ENCODE measurements at regions not wholly inside any gene's neighbourhood (a gene's known extent, or its start where the extent isn't known, plus 50 kb on each side); places are given as distances from the start of the nearest gene placed in this dataset.

- DNase-seq (ENCODE audit: low read depth, low spot score) = no peak
- peak overlapping the region; percentile 79 for H3K27ac ChIP-seq
Observed at GRCh38 chr7:42858570-42858969, 53.3 kb downstream of the C7orf25 start.

DNA sequence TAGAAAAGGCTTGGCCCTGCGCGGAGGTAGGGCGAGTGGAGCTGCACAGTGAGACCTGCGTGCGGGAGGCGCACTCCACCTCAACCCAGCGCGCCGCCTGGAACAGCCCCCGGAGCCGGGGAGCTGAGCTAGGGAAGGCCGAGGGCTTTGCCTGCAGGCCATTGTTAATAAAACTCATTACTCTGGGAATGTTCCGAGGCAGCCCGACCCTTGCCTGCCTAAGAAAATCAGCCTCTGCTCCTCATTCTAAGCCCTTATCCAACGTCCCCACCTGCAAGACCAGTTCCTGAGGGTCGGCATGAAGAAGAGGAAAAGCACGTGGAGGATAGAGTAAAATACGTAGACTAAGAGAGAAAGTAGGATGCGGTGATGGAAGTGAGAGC is 55.3 kb downstream of the C7orf25 start:
- peak overlapping the region; percentile 79 for H3K27ac ChIP-seq
- no peak for DNase-seq (ENCODE audit: low read depth, low spot score)

DNA sequence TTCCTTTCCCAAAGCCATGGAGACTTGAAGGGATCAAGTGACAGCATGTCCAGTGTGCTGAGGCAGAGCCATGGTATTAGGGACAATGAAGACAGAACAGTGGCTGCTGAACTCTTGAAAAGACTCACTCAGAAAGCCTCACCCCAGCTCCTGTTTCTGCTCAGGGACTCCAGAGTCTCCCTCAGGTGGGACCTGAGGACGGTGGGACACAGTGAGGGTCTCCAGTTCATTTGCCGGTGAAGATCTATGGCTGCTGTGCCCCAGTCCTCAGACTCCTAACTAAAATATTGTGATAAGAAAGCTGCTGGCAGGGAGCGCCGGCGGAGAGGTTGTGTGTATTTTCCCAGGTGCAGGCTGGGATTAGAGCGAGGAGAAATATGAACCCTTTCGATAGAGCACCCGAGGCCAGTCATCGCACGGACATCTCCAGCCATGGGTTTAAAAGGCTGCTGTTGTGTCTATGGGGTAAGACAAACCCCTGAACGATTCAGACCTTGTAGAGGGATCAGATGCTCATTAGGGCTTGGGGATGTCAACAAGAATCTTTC is 57.2 kb downstream of the C7orf25 start:
- DNase-seq (ENCODE audit: low read depth, low spot score) = no peak
- H3K27ac ChIP-seq = no peak overlapping the region

DNA sequence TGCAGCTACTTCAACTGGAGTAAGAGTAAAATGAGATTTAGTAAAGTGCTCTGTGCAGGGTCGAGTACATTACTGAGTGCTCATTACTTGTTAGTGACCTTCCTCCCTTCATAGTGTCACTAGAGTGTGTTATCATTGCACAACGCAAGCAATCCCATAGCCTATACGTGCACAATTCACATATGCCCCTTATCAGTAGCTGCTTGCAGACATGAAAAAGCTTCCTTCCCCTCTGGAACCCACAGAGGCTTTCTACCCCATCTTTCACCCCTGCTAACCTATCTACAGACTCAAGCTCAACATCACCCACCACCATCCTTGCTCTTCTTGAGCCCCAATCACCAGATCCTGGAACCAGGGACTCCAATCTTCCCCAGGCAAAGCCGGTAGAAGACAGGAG is 59.3 kb downstream of the C7orf25 start:
- no peak for DNase-seq (ENCODE audit: low read depth, low spot score)
- H3K27ac ChIP-seq = no peak overlapping the region

- no peak overlapping the region for H3K27ac ChIP-seq
- no peak for DNase-seq (ENCODE audit: low read depth, low spot score)
Observed at GRCh38 chr7:42843205-42843800, 68.6 kb downstream of the C7orf25 start.

GRCh38 chr7:42834676-42835075 is 77.2 kb downstream of the C7orf25 start:
- no peak for DNase-seq (ENCODE audit: low read depth, low spot score)
- H3K27ac ChIP-seq = no peak overlapping the region

GRCh38 chr7:42833411-42833810 is 78.5 kb downstream of the C7orf25 start:
- DNase-seq (ENCODE audit: low read depth, low spot score) = no peak
- H3K27ac ChIP-seq = no peak overlapping the region

DNA sequence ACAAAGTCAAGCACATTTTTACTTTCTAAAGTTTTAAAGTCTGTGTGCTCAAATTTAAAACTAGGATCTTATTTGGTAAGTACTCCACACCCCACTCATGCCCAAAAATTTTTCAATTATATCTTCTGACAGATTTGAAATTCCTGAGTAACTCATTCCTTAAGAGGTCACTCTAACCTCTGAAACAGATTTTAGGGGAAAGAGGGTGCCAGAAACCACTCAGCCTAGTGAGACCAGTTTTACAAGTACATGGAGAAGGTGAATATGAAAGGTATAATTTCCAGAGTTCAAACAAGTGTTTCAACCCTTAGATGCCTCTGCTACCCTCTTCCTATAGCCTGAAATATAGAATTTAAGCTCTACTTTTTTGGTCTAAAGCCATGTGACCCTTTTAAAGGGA is 79.2 kb downstream of the C7orf25 start:
- no peak for DNase-seq (ENCODE audit: low read depth, low spot score)
- H3K27ac ChIP-seq = no peak overlapping the region

DNA sequence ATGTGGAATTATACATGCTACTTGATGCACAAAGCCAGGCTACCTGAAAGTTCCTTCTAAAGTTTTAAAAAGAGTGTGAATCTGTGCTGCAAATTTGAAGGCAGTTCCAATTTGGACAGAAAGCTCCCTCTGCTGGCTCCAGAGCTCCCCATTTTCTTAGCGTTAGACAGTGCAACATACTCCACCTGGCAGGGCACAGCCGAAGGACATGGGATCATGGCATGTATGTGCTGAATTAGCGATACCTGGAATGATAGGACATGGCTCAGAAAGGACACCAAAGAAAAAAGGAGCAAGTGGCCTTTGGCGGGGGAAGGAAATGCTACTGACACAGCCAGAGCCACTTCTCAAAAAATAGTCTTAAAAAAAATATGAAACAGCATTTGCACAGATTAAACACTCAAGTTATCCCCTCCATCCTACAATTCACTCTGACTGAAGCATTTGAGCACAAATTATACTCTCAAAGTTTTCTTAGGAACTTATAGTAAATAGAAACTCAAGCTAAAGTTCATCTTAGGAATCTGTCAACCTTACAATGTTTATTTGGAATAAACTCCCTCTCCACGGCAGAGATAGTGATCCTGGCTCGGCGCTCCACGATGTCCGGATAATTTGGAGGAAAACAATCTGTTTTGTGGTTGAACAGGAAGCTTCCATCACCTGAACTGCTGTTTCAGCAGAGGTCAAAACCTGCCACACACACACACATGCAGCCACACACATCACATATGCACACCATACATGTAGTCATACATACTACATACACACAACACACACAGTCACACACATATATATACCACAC is 80.0 kb downstream of the C7orf25 start:
- peak; percentile 1 for DNase-seq (ENCODE audit: low read depth, low spot score)
- H3K27ac ChIP-seq = no peak overlapping the region

GRCh38 chr7:42831006-42831717 is 80.7 kb downstream of the C7orf25 start:
- H3K27ac ChIP-seq = no peak overlapping the region
- no peak for DNase-seq (ENCODE audit: low read depth, low spot score)

- no peak overlapping the region for H3K27ac ChIP-seq
- DNase-seq (ENCODE audit: low read depth, low spot score) = no peak
Observed at GRCh38 chr7:42812779-42813178, 99.1 kb downstream of the C7orf25 start.

GRCh38 chr7:42805601-42806000 is 106.3 kb downstream of the C7orf25 start:
- no peak overlapping the region for H3K27ac ChIP-seq
- DNase-seq (ENCODE audit: low read depth, low spot score) = no peak

- H3K27ac ChIP-seq = no peak overlapping the region
- no peak for DNase-seq (ENCODE audit: low read depth, low spot score)
Observed at GRCh38 chr7:42794673-42795072, 117.2 kb downstream of the C7orf25 start.

DNA sequence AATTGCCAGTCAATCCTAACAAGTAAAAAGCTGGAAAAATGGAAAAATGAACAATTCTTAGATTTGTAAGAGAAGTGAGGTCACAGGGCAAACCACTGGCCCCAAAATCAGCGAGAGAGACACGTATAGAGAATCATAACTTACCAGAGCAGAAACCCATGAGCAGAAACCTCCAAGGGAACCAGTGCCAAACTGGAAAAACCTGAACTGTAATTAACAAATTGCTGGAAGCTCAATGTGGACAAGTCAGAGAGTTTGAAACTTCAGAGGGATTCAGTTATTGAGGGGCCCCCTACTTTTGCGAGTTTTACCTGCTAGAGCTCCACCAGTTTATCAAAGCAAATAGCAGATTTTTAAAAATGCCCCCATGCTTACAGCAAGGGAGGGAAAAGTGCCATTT is 119.0 kb downstream of the C7orf25 start:
- no peak overlapping the region for H3K27ac ChIP-seq
- DNase-seq (ENCODE audit: low read depth, low spot score) = no peak

DNA sequence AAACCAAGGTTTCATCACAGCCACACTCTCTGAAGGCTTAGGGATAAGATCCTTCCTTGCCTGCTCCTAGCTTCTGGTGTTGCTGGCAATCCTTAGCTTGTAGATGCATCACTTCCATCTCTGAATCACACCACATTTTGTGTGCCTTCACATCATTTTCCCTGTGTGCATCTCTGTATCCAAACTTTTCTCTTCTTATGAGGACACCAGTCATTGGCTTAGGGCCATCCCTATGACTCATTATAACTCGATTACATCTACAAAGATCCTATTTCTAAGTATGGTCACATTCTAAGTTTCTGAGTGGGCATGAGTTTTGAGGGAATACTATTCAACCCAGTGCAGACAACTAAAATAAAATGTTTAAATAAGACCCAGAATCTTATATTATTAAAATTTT is 121.7 kb downstream of the C7orf25 start:
- H3K27ac ChIP-seq = no peak overlapping the region
- no peak for DNase-seq (ENCODE audit: low read depth, low spot score)

- DNase-seq (ENCODE audit: low read depth, low spot score) = peak; percentile 79
- H3K27ac ChIP-seq = no peak overlapping the region
Observed at GRCh38 chr7:42774436-42774835, 137.4 kb downstream of the C7orf25 start.

DNA sequence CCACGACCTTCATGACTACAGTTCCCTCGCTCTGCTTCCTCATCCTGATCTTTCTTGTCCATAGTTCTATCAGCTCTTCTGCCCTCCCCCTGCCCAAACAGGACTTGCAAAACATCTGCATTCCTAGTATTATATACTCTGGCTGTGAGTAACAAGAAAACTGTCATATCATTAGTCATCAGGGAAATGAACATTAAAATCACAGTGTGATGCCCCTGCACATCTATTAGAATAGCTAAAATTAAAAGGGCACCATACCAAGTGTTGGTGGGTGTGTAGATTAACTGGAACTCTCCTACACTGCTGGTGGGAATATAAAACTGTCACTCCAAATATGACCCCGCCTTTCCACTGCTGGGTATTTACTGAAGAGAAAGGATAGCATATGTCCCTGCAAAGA is 141.8 kb downstream of the C7orf25 start:
- DNase-seq (ENCODE audit: low read depth, low spot score) = peak; percentile 33
- H3K27ac ChIP-seq = no peak overlapping the region

- no peak overlapping the region for H3K27ac ChIP-seq
- DNase-seq (ENCODE audit: low read depth, low spot score) = no peak
Observed at GRCh38 chr7:42768045-42768444, 143.8 kb downstream of the C7orf25 start.

DNA sequence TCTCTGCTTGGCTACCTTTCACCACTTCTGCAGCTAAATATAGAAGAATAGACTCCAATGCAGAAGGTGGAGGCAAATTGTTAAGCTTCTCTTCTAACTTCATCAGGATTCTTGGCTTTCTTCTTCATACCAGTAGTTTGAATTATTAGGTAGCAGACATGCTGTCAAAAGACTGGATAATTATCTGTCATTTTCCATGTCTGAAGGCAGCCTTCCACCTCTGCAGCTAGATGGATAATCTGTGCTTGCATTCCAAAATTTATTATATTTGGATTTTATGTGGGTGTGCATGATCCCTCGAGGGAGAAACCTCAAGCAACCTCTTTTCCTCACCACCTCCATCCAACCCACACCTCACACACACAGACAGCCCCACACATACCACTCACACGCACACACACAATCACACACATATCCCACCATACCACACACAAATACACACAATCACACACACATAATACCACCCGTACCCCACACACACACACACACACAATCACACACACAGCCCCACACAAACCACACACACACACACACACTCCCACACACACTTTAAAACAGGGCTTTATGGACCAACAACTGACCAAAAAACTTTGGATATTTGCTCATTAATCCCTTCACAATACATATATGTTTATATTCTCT is 145.0 kb downstream of the C7orf25 start:
- no peak overlapping the region for H3K27ac ChIP-seq
- DNase-seq (ENCODE audit: low read depth, low spot score) = no peak

GRCh38 chr7:42765931-42766330 is 145.9 kb downstream of the C7orf25 start:
- no peak for DNase-seq (ENCODE audit: low read depth, low spot score)
- no peak overlapping the region for H3K27ac ChIP-seq

DNA sequence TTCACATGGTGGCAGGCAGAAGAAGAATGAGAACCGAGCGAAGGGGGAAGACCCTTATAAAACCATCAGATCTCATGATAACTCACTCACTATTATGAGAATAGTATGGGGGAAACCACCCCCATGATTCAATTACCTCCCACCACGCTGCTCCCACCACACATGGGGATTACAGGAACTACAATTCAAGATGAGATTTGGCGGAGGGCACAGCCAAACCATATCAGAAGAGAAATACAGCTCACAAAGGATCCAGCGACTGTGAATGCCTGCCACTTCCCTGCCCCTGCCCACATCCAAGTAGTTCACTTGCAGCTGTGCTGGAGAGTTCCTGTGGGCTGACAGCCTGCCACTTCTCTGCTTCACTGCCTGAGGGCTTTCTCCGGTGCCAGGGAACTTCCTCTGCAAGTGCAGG is 148.7 kb downstream of the C7orf25 start:
- H3K27ac ChIP-seq = no peak overlapping the region
- DNase-seq (ENCODE audit: low read depth, low spot score) = no peak
